Endothelial cell of umbilical vein (primary cell): ENCODE measurements at regions not wholly inside any gene's neighbourhood (a gene's known extent, or its start where the extent isn't known, plus 50 kb on each side); places are given as distances from the start of the nearest gene placed in this dataset.

Experiments
- BruUV-seq: library from RNA; stranded (reverse); fragments of 400-500 nt; replicated peaks from 2 replicates; lab custom pipeline; 2021; lab: Mats Ljungman, UMichigan
- CTCF ChIA-PET: fragments of 300-600, 350-600 bp; sonication (Branson Sonifier 250); formaldehyde crosslinking; loops from one replicate; lab custom pipeline; 2021; ENCODE audit warnings: antibody characterized with exemption, inconsistent platforms; lab: Charles Lee
- POLR2A ChIA-PET: fragments of 300-600, 350-600 bp; sonication (Branson Sonifier 250); formaldehyde crosslinking; loops from one replicate; lab custom pipeline; 2021; ENCODE audit warnings: antibody characterized with exemption, inconsistent platforms; lab: Charles Lee
- DNase-seq: peaks from one replicate; pipeline ENCODE4 v3.0.0-alpha.2; 2011; ENCODE audit warnings: low read depth, low spot score
- FAIRE-seq: peaks from 2 replicates; lab custom pipeline; 2011; peaks lifted over from hg19 to GRCh38; lab: Jason Lieb, UNC
- H2AFZ ChIP-seq: 2 replicates; pipeline ENCODE4 v1.6.0; 2012; ENCODE audit warnings: low read depth, low read length, control low read depth, inconsistent platforms
- H3K27ac ChIP-seq: 2 replicates; pipeline ENCODE4 v1.5.1; 2011; ENCODE audit warnings: low read depth, mild to moderate bottlenecking, control low read depth, low read length, moderate library complexity; ENCODE audit not compliant: insufficient read depth
- H3K27me3 ChIP-seq, 2 experiments: 2 replicates each; pipeline versions ENCODE4 v1.6.0 to v1.6.1; 2011; ENCODE audit warnings: low read length in 2 of 2, mixed read lengths in 1 of 2; ENCODE audit not compliant: control insufficient read depth in 2 of 2, insufficient read depth in 2 of 2
- H3K36me3 ChIP-seq, 2 experiments: 2 replicates in 1 of 2; 3 replicates in 1 of 2; pipeline ENCODE4 v1.5.1; 2011; ENCODE audit warnings: low read length in 2 of 2, mild to moderate bottlenecking in 1 of 2, moderate library complexity in 1 of 2; ENCODE audit not compliant: control insufficient read depth in 2 of 2, insufficient read depth in 2 of 2; ENCODE audit errors: extremely low read depth in 1 of 2
- H3K4me1 ChIP-seq: 3 replicates; pipeline ENCODE4 v1.5.1; 2011; ENCODE audit warnings: mild to moderate bottlenecking, low read length; ENCODE audit not compliant: control insufficient read depth, insufficient read depth; ENCODE audit errors: extremely low read depth
- H3K4me2 ChIP-seq: 2 replicates; pipeline ENCODE4 v1.6.1; 2011; ENCODE audit warnings: low read length, control low read depth, mixed read lengths; ENCODE audit not compliant: insufficient read depth
- H3K4me3 ChIP-seq, 3 experiments: fragments of 200-600 bp in 1 of 3; sonication (generic), shearing (Covaris generic) in 1 of 3; replicated peaks in 1 of 3; 2 replicates each; pipeline ENCODE4 v1.5.1; 2011 to 2016; ENCODE audit warnings: control low read depth in 3 of 3, low read length in 3 of 3, mild to moderate bottlenecking in 2 of 3, inconsistent platforms in 1 of 3, low read depth in 1 of 3, moderate library complexity in 1 of 3; ENCODE audit not compliant: insufficient read depth in 1 of 3
- H3K79me2 ChIP-seq: 2 replicates; pipeline ENCODE4 v1.6.0; 2012; ENCODE audit warnings: low read length, inconsistent platforms; ENCODE audit not compliant: control insufficient read depth, insufficient read depth
- H3K9ac ChIP-seq: replicated peaks from 2 replicates; pipeline ENCODE3; 2011; ENCODE audit warnings: low read length, control low read depth; ENCODE audit not compliant: insufficient read depth; ENCODE audit errors: extremely low read depth
- H3K9me1 ChIP-seq: replicated peaks from 3 replicates; pipeline ENCODE4 v1.6.0; 2011; ENCODE audit warnings: mild to moderate bottlenecking, low read length; ENCODE audit not compliant: control insufficient read depth, insufficient read depth; ENCODE audit errors: extremely low read depth
- H3K9me3 ChIP-seq: replicated peaks from 2 replicates; pipeline ENCODE4 v1.5.1; 2012; ENCODE audit warnings: low read length, inconsistent platforms; ENCODE audit not compliant: control insufficient read depth, insufficient read depth
- H4K20me1 ChIP-seq: replicated peaks from 2 replicates; pipeline ENCODE3; 2011; ENCODE audit warnings: mild to moderate bottlenecking, low read length; ENCODE audit not compliant: control insufficient read depth, insufficient read depth; ENCODE audit errors: extremely low read depth
- EZH2 ChIP-seq: IDR thresholded peaks from 2 replicates; pipeline ENCODE4 v1.6.1; 2012; ENCODE audit warnings: borderline replicate concordance, low read depth, mild to moderate bottlenecking, moderate library complexity, low read length, inconsistent platforms; ENCODE audit not compliant: severe bottlenecking
- FOS ChIP-seq: IDR thresholded peaks from 2 replicates; pipeline ENCODE4 v1.6.1; 2011; ENCODE audit warnings: mild to moderate bottlenecking, low read length, moderate library complexity, borderline replicate concordance; ENCODE audit not compliant: insufficient read depth
- GATA2 ChIP-seq: IDR thresholded peaks from 2 replicates; pipeline ENCODE4 v1.7.0; 2011; ENCODE audit warnings: low read depth, mild to moderate bottlenecking, moderate library complexity, mixed read lengths, low read length; ENCODE audit not compliant: insufficient read length, insufficient read depth
- JUN ChIP-seq: IDR thresholded peaks from 2 replicates; pipeline ENCODE4 v1.6.1; 2011; ENCODE audit warnings: borderline replicate concordance, low read depth; ENCODE audit not compliant: insufficient read length, insufficient read depth
- MYC ChIP-seq: IDR thresholded peaks from one replicate; pipeline ENCODE4 v1.6.1; 2011; ENCODE audit warnings: mild to moderate bottlenecking, low read depth, low read length
- POLR2A ChIP-seq: IDR thresholded peaks from 2 replicates; pipeline ENCODE4 v1.6.1; 2012; ENCODE audit warnings: low read depth, mild to moderate bottlenecking, control low read depth, low read length
- POLR2AphosphoS5 ChIP-seq: IDR thresholded peaks from 2 replicates; pipeline ENCODE4 v1.6.1; 2012; ENCODE audit warnings: low read depth, mild to moderate bottlenecking, control low read depth, low read length, moderate library complexity; ENCODE audit not compliant: insufficient read depth
- dilution Hi-C: fragments of 300-500 bp; cut with MboI; formaldehyde crosslinking; loops from one replicate; pipeline ENCODE4 v1.15.0; 2019; ENCODE audit warnings: low sequenced_read_pairs; ENCODE audit not compliant: extremely low pct_ligation_motif_present
- intact Hi-C: fragments of 100-400 bp; cut with micrococcal nuclease; formaldehyde crosslinking; loops from one replicate; pipeline ENCODE4 v1.10.0; 2022
- TF ChIP-seq, protein P1 (sequence below), 2 donors: IDR thresholded peaks; 1 replicate in 1 of 2; 2 replicates in 1 of 2; pipeline ENCODE4 v1.5.1; 2011; ENCODE audit warnings: low read length in 2 of 2, mild to moderate bottlenecking in 2 of 2, moderate library complexity in 2 of 2, control low read depth in 1 of 2, inconsistent platforms in 1 of 2, low read depth in 1 of 2; ENCODE audit not compliant: insufficient read depth in 1 of 2; ENCODE audit errors: extremely low read depth in 1 of 2
- TF ChIP-seq, protein P2 (sequence below): IDR thresholded peaks from 2 replicates; pipeline ENCODE4 v1.6.1; 2011; ENCODE audit not compliant: insufficient read depth, insufficient read length

DNA sequence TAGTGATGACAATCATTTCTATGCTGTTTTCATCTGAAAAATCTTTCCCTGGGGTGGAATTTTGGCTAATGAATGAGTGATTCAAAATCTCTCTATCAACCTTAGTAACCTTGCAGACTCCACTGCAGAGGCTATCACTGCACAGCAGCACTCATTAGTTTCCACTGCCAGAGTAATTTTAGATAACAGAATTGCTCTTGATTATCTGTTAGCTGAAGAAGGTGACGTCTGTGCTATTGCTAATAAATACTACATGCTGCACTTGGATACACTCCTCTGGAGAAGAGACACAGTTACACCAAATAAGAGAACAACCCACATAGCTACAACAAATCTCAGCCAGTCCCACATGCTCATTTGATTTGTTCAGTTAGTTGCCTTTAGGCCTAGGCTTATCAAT is 1348.4 kb downstream of the NCAM2 start:
- H3K4me2 ChIP-seq: no peak overlapping the region
- no peaks in the 10 kb centered on the region for H3K27me3 ChIP-seq
- intact Hi-C loops (no loop called here), dilution Hi-C loops (no loop called here)
- TF ChIP-seq, protein P1, sequence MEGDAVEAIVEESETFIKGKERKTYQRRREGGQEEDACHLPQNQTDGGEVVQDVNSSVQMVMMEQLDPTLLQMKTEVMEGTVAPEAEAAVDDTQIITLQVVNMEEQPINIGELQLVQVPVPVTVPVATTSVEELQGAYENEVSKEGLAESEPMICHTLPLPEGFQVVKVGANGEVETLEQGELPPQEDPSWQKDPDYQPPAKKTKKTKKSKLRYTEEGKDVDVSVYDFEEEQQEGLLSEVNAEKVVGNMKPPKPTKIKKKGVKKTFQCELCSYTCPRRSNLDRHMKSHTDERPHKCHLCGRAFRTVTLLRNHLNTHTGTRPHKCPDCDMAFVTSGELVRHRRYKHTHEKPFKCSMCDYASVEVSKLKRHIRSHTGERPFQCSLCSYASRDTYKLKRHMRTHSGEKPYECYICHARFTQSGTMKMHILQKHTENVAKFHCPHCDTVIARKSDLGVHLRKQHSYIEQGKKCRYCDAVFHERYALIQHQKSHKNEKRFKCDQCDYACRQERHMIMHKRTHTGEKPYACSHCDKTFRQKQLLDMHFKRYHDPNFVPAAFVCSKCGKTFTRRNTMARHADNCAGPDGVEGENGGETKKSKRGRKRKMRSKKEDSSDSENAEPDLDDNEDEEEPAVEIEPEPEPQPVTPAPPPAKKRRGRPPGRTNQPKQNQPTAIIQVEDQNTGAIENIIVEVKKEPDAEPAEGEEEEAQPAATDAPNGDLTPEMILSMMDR (IDR thresholded peaks at IDR 0.05; ENCODE audit: extremely low read depth in 1 of 2, insufficient read depth in 1 of 2, low read depth in 1 of 2, low read length in 2 of 2): no peak
- no peak for TF ChIP-seq EZH2
- no peak for TF ChIP-seq GATA2
- TF ChIP-seq POLR2A: no peak
- TF ChIP-seq MYC: no peak
- no peak for TF ChIP-seq POLR2AphosphoS5
- TF ChIP-seq, protein P2, sequence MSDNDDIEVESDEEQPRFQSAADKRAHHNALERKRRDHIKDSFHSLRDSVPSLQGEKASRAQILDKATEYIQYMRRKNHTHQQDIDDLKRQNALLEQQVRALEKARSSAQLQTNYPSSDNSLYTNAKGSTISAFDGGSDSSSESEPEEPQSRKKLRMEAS: no peak
- no peak for TF ChIP-seq JUN
- TF ChIP-seq FOS: no peak
- no peaks in the 10 kb centered on the region for H3K36me3 ChIP-seq
- H3K9ac ChIP-seq: no peak overlapping the region
- H3K4me3 ChIP-seq: no peak overlapping the region
- H3K9me3 ChIP-seq: no peaks in the 10 kb centered on the region
- H3K4me1 ChIP-seq: no peaks in the 10 kb centered on the region
- ChIA-PET POLR2A (no interaction called here), CTCF (no interaction called here)
- no peak overlapping the region for H2AFZ ChIP-seq
- no TSS peak for BruUV-seq
- H3K9me1 ChIP-seq: no peaks in the 10 kb centered on the region
- no peaks in the 10 kb centered on the region for H4K20me1 ChIP-seq
- FAIRE-seq (no peak), DNase-seq (no peak)
- no peaks in the 10 kb centered on the region for H3K79me2 ChIP-seq
- no peak overlapping the region for H3K27ac ChIP-seq
